Smooth muscle cell (in vitro differentiated cells): ENCODE measurements at regions not wholly inside any gene's neighbourhood (a gene's known extent, or its start where the extent isn't known, plus 50 kb on each side); places are given as distances from the start of the nearest gene placed in this dataset.

Source experiments
- DNase-seq: peaks from one replicate; lab custom pipeline; 2025; ENCODE audit not compliant: unreplicated experiment; lab: John Stamatoyannopoulos, UW
- H2AFZ ChIP-seq: fragments of 200-600 bp; sonication (generic); 2 replicates; pipeline ENCODE4 v1.6.0; 2016; ENCODE audit warnings: antibody characterized with exemption, low read depth, mild to moderate bottlenecking
- H3F3A ChIP-seq: fragments of 200-600 bp; sonication (generic); 2 replicates; pipeline ENCODE4 v1.6.0; 2017; ENCODE audit warnings: antibody characterized with exemption, low read depth
- H3K27ac ChIP-seq: fragments of 200-600 bp; sonication (generic); 2 replicates; pipeline ENCODE4 v1.5.1; 2016; ENCODE audit warnings: low read depth, mild to moderate bottlenecking
- H3K27me3 ChIP-seq: fragments of 200-600 bp; sonication (generic); 2 replicates; pipeline ENCODE4 v1.6.1; 2016; ENCODE audit warnings: low read depth, mild to moderate bottlenecking
- H3K36me3 ChIP-seq: fragments of 200-600 bp; sonication (generic); 2 replicates; pipeline ENCODE4 v1.5.1; 2016; ENCODE audit warnings: low read depth
- H3K4me1 ChIP-seq: fragments of 200-600 bp; sonication (generic); 2 replicates; pipeline ENCODE4 v1.5.1; 2016; ENCODE audit warnings: low read depth
- H3K4me2 ChIP-seq: fragments of 200-600 bp; sonication (generic); 2 replicates; pipeline ENCODE4 v1.6.0; 2016; ENCODE audit warnings: mild to moderate bottlenecking
- H3K4me3 ChIP-seq: fragments of 200-600 bp; sonication (generic); 2 replicates; pipeline ENCODE4 v1.5.1; 2016; ENCODE audit warnings: mild to moderate bottlenecking
- H3K79me2 ChIP-seq: fragments of 200-600 bp; sonication (generic); 2 replicates; pipeline ENCODE4 v1.6.0; 2016; ENCODE audit warnings: low read depth, mild to moderate bottlenecking
- H3K9ac ChIP-seq: fragments of 200-600 bp; sonication (generic); 2 replicates; pipeline ENCODE4 v1.6.0; 2016; ENCODE audit warnings: low read depth
- H3K9me3 ChIP-seq: fragments of 200-600 bp; sonication (generic); replicated peaks from 2 replicates; pipeline ENCODE4 v1.5.1; 2016; ENCODE audit warnings: low read depth
- H4K20me1 ChIP-seq: fragments of 200-600 bp; sonication (generic); 2 replicates; pipeline ENCODE4 v1.6.0; 2016; ENCODE audit warnings: low read depth
- WGBS: methylation state at CpG from one replicate; pipeline ENCODE4 v1.1.7; 2016; ENCODE audit warnings: low lambda C conversion rate; 5-methylcytosine and 5-hydroxymethylcytosine counted together
- TF ChIP-seq, protein P1 (sequence below): fragments of 200-600 bp; sonication (generic); IDR thresholded peaks from 2 replicates; pipeline ENCODE4 v1.5.1; 2017; ENCODE audit warnings: borderline replicate concordance, mild to moderate bottlenecking, antibody characterized with exemption; ENCODE audit not compliant: insufficient read depth, poor library complexity, severe bottlenecking

DNA sequence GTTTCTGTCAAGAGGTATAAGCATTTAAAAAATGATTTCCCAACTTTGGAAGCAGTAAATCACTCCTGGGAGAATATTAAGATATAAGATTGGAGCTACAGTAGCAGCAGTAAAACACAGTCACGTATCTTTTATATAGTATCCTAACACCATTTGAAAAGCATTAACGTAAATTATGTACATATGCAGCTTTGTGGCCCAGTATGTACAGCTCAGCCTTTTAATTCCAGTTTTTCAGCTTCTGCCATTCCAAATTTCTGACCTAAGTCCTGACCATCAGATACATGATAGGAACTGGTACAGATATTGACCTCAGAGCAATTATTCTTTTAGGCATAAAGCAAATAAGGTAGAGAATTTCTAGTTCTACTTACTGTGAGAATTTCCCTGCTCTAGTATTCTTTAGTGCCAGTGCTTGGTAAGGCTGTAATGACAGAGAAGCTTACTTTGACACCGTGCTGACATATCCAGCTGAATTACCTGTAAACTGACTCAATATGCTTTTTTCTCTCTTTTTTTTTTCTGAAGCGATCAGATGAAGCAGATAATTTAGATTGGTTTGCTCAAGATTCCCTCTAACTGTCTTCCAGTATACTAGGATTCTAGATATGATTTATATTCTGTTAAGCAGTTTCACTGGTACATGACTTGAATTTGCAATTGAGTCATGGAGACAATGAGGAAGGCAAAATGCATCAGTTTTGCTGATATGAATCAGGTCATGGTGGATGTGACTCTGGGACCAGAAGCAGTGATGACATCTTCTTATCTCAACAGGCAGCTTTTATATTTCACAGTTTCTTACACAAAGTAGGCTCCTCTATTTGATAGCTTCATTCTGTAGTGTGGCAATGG is 703.6 kb downstream of the SLITRK6 start:
- H3K27me3 ChIP-seq = no peaks in the 10 kb centered on the region
- no peaks in the 10 kb centered on the region for H3K4me1 ChIP-seq
- H3K4me2 ChIP-seq = no peak overlapping the region
- no peak overlapping the region for H3K9ac ChIP-seq
- H4K20me1 ChIP-seq = no peaks in the 10 kb centered on the region
- DNase-seq = no peak
- no peaks in the 10 kb centered on the region for H3K9me3 ChIP-seq
- no peak overlapping the region for H3K27ac ChIP-seq
- H3K4me3 ChIP-seq = no peak overlapping the region
- no peaks in the 10 kb centered on the region for H3F3A ChIP-seq
- no peaks in the 10 kb centered on the region for H3K36me3 ChIP-seq
- TF ChIP-seq, protein P1, sequence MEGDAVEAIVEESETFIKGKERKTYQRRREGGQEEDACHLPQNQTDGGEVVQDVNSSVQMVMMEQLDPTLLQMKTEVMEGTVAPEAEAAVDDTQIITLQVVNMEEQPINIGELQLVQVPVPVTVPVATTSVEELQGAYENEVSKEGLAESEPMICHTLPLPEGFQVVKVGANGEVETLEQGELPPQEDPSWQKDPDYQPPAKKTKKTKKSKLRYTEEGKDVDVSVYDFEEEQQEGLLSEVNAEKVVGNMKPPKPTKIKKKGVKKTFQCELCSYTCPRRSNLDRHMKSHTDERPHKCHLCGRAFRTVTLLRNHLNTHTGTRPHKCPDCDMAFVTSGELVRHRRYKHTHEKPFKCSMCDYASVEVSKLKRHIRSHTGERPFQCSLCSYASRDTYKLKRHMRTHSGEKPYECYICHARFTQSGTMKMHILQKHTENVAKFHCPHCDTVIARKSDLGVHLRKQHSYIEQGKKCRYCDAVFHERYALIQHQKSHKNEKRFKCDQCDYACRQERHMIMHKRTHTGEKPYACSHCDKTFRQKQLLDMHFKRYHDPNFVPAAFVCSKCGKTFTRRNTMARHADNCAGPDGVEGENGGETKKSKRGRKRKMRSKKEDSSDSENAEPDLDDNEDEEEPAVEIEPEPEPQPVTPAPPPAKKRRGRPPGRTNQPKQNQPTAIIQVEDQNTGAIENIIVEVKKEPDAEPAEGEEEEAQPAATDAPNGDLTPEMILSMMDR = no peak
- 88% methylated on average over 4 of the region's 4 CpGs for WGBS
- H2AFZ ChIP-seq = no peak overlapping the region
- no peaks in the 10 kb centered on the region for H3K79me2 ChIP-seq

DNA sequence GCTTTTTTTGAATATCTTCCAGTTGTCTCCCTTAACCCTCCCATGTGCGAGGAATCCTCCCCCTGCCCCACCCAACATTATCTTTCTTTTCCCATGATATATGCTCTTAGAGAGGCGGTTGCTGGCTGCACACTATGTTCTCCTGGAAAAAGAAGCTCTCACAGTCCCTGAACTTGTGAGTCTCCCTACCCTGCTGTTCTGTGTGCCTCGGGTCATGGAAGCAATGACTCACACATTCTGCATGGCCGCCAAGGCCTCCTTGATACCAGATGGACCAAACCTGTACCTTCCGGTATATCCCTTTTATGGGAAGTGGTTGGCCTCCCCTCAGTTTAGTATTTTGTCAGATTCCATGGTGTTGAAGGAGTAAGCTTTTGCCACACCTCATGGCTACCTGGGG is 705.4 kb downstream of the SLITRK6 start:
- Histone ChIP-seq H2AFZ (no peak overlapping the region), H3K4me3 (no peak overlapping the region), H3K4me2 (no peak overlapping the region), H3K36me3 (no peaks in the 10 kb centered on the region), H3F3A (no peaks in the 10 kb centered on the region), H3K9ac (no peak overlapping the region), H3K27ac (no peak overlapping the region), H3K4me1 (no peaks in the 10 kb centered on the region), H4K20me1 (no peaks in the 10 kb centered on the region), H3K9me3 (no peaks in the 10 kb centered on the region), H3K27me3 (no peaks in the 10 kb centered on the region), H3K79me2 (no peaks in the 10 kb centered on the region)
- no peak for DNase-seq
- TF ChIP-seq, protein P1 = no peak
- WGBS = 73% methylated on average over 5 of the region's 5 CpGs

DNA sequence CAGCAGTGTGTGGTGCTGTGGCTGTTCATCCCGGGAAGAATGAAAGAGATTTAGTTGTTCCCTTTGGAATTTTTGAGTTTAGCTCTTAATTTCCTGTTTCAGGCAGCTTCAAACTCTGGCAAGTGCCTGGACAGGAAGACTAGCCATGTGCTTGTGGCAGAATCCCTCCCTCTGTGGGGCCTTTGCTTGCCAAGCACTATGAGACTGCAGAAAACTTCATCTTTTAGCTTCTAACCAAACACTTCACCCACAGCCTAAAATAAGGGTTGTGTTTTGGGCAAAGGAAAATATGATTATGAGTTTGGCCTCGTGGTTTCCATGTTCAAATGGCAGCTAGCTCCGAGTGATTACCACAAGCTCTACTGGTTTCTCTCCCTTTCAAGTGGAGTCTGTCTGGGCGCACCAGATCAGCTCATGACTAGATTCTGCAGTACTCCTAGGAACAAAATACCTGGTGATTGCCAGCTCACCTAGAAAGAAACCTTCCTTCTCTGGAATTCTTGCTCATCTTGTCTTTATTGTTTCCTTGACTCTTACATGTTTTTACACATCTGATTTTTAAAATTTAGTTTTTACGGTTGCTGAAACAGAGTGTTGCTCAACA is 707.5 kb downstream of the SLITRK6 start:
- WGBS = 78% methylated on average over 5 of the region's 5 CpGs
- Histone ChIP-seq H3K4me1 (no peaks in the 10 kb centered on the region), H3K9ac (no peak overlapping the region), H4K20me1 (no peaks in the 10 kb centered on the region), H2AFZ (no peak overlapping the region), H3K79me2 (no peaks in the 10 kb centered on the region), H3K4me2 (no peak overlapping the region), H3K27me3 (no peaks in the 10 kb centered on the region), H3F3A (no peaks in the 10 kb centered on the region), H3K9me3 (no peaks in the 10 kb centered on the region), H3K36me3 (no peaks in the 10 kb centered on the region), H3K4me3 (no peak overlapping the region), H3K27ac (no peak overlapping the region)
- no peak for DNase-seq
- TF ChIP-seq, protein P1 = no peak
